ENCODE measurements at regions not wholly inside any gene's neighbourhood (a gene's known extent, or its start where the extent isn't known, plus 50 kb on each side); places are given as distances from the start of the nearest gene placed in this dataset.

GRCh38 chr18:10127729-10128128 lies 213.9 kb downstream of the VAPA start:
- no peak for DNase-seq (ENCODE audit: low read depth)
- no peak overlapping the region for H3K4me3 ChIP-seq (ENCODE audit: low read depth, low read length)
- no peak for TF ChIP-seq CTCF (conservative IDR thresholded peaks at IDR 0.05; ENCODE audit: low read depth, low read length)

GRCh38 chr18:10128921-10129501 lies 215.2 kb downstream of the VAPA start:
- no peak for DNase-seq (ENCODE audit: low read depth)
- no peak for TF ChIP-seq CTCF (conservative IDR thresholded peaks at IDR 0.05; ENCODE audit: low read depth, low read length)

GRCh38 chr18:10130606-10131005 lies 216.8 kb downstream of the VAPA start:
- no peak overlapping the region for H3K4me3 ChIP-seq (ENCODE audit: low read depth, low read length)
- no peak for DNase-seq (ENCODE audit: low read depth)
- TF ChIP-seq CTCF (conservative IDR thresholded peaks at IDR 0.05; ENCODE audit: low read depth, low read length): no peak

More at GRCh38 chr18:10128921-10129501, 215.2 kb downstream of the VAPA start:
- H3K4me3 ChIP-seq (ENCODE audit: low read depth, low read length): no peak overlapping the region

GRCh38 chr18:10131081-10131459 lies 217.3 kb downstream of the VAPA start:
- DNase-seq (ENCODE audit: low read depth): no peak
- H3K4me3 ChIP-seq (ENCODE audit: low read depth, low read length): no peak overlapping the region
- no peak for TF ChIP-seq CTCF (conservative IDR thresholded peaks at IDR 0.05; ENCODE audit: low read depth, low read length)

DNA sequence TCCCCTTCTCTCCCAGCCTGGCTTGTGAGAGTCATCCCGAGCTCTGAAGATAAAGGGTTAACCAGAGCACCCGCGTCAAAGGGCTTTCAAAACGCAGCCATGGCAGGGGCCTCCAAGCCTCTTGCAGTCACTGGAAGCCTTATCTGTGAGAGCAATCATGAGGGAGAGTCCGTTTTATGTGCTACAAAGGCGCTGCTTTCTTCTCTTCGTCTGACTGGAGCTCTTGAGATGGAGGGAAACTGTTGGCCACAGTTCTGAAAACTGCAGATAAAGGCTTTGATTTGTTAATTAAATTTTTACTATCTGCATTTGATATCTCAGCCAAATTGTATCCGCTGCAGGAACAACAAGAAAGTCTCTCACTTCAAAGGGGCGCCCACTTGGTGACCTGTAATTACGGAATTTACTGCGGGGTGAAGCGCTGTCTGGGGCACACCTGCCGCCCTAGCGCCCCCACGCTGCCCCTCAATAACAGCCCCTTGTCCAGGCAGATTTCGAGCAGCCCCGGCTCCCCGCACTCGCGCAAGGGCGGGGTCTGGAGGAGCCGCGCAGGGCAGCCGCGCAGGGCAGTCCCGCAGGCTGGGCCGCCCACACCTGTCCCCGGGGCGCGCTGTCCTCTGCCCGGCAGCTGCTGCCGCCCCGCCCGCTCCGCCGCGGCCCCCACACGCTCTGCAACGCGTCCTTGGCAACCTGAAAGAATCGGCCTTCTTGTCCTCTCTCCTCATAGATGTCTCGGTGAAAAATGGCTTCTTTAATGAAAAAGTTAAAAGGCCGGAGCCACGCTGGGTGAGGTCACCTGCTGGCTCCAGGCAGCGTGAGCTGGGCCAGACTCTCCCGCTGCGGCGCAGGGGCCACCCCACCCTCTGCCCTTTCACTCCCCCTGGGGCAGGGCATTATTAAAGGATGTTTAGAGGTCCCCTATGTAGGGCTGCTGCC lies 217.9 kb downstream of the VAPA start:
- H3K4me3 ChIP-seq (ENCODE audit: low read depth, low read length): peak overlapping the region; percentile 19
- TF ChIP-seq CTCF (conservative IDR thresholded peaks at IDR 0.05; ENCODE audit: low read depth, low read length): no peak
- DNase-seq (ENCODE audit: low read depth): no peak

DNA sequence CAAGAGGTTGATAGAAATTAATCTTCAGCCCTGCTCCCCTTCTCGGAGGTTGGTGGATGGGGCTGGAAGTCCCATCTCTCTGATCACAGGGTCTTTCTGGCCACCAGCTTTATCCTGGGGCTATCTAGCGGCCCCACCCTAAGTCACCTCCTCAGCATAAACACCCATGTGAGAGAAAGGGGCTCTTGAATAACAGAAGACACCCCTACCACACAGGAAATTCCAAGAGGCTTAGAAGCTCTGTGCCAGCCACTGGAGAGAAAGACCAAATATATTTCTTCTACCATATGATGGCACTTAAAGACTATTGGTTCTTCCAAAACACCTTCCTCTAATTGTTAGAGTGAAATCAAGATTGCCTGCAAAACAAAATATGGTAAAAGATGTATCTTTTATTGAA lies 219.7 kb downstream of the VAPA start:
- TF ChIP-seq CTCF (conservative IDR thresholded peaks at IDR 0.05; ENCODE audit: low read depth, low read length): no peak
- DNase-seq (ENCODE audit: low read depth): no peak

More for the DNA sequence above, 219.7 kb downstream of the VAPA start:
- H3K4me3 ChIP-seq (ENCODE audit: low read depth, low read length): no peak overlapping the region

All from choroid plexus epithelial cell (primary cell).